PC-3 (cell line): ENCODE measurements at regions not wholly inside any gene's neighbourhood (a gene's known extent, or its start where the extent isn't known, plus 50 kb on each side); places are given as distances from the start of the nearest gene placed in this dataset.

Experiments
- ATAC-seq: fragments of 200-7000 bp; cut with Tn5 transposase; 2 replicates; pipeline ENCODE4 v1.9.1; 2020; ENCODE audit warnings: mild to moderate bottlenecking, moderate library complexity
- BruUV-seq: library from RNA; stranded (reverse); fragments of 400-500 nt; replicated peaks from 2 replicates; lab custom pipeline; 2021; lab: Mats Ljungman, UMichigan
- CTCF ChIA-PET: fragments of 300-600 bp; sonication (Branson Sonifier 250); formaldehyde crosslinking; loops from one replicate; lab custom pipeline; 2022; ENCODE audit warnings: antibody characterized with exemption; lab: Charles Lee
- POLR2A ChIA-PET: fragments of 300-600 bp; sonication (Branson Sonifier 250); formaldehyde crosslinking; loops from one replicate; lab custom pipeline; 2022; ENCODE audit warnings: antibody characterized with exemption; ENCODE audit not compliant: unreplicated experiment; lab: Charles Lee
- DNase-seq: peaks from one replicate; pipeline ENCODE4 v3.0.0-alpha.2; 2015
- H2AFZ ChIP-seq: fragments of 300-600 bp; sonication (generic); 2 replicates; pipeline ENCODE4 v1.6.0; 2016; ENCODE audit warnings: antibody characterized with exemption, low read length
- H3F3A ChIP-seq: fragments of 300-600 bp; sonication (generic); one replicate; pipeline ENCODE4 v1.6.0; 2017; ENCODE audit warnings: antibody characterized with exemption, low read length, control low read depth, mild to moderate bottlenecking; ENCODE audit not compliant: unreplicated experiment
- H3K27ac ChIP-seq: fragments of 300-600 bp; sonication (generic); 2 replicates; pipeline ENCODE4 v1.5.1; 2016; ENCODE audit warnings: mild to moderate bottlenecking, low read length
- H3K27me3 ChIP-seq: fragments of 300-600 bp; sonication (generic); 2 replicates; pipeline ENCODE4 v1.6.1; 2016; ENCODE audit warnings: low read length, mixed read lengths
- H3K36me3 ChIP-seq: fragments of 300-600 bp; sonication (generic); 2 replicates; pipeline ENCODE4 v1.6.1; 2016; ENCODE audit warnings: low read depth, mixed run types, low read length, mixed read lengths
- H3K4me1 ChIP-seq: fragments of 300-600 bp; sonication (generic); 2 replicates; pipeline ENCODE4 v1.5.1; 2016; ENCODE audit warnings: low read length; ENCODE audit not compliant: insufficient read depth
- H3K4me2 ChIP-seq: fragments of 300-600 bp; sonication (generic); 2 replicates; pipeline ENCODE4 v1.6.0; 2016; ENCODE audit warnings: low read length
- H3K4me3 ChIP-seq: fragments of 300-600 bp; sonication (generic); 2 replicates; pipeline ENCODE4 v1.5.1; 2016; ENCODE audit warnings: mild to moderate bottlenecking, low read length, mixed read lengths
- H3K79me2 ChIP-seq: fragments of 300-600 bp; sonication (generic); 2 replicates; pipeline ENCODE4 v1.6.1; 2017; ENCODE audit warnings: low read length, mixed read lengths
- H3K9ac ChIP-seq: fragments of 300-600 bp; sonication (generic); 2 replicates; pipeline ENCODE4 v1.6.0; 2016; ENCODE audit warnings: mild to moderate bottlenecking, low read length
- H3K9me2 ChIP-seq: fragments of 300-600 bp; sonication (generic); replicated peaks from 2 replicates; pipeline ENCODE4 v1.6.1; 2016; ENCODE audit warnings: mixed run types, low read length, mixed read lengths
- H3K9me3 ChIP-seq: fragments of 300-600 bp; sonication (generic); 2 replicates; pipeline ENCODE4 v1.6.1; 2016; ENCODE audit warnings: low read length, mixed read lengths
- H4K20me1 ChIP-seq: fragments of 300-600 bp; sonication (generic); 2 replicates; pipeline ENCODE4 v1.6.1; 2016; ENCODE audit warnings: low read length, mixed read lengths
- EZH2 ChIP-seq: fragments of 300-600 bp; sonication (generic); IDR thresholded peaks from one replicate; pipeline ENCODE4 v1.6.1; 2017; ENCODE audit warnings: antibody characterized with exemption, mild to moderate bottlenecking, low read length; ENCODE audit not compliant: unreplicated experiment
- EZH2phosphoT487 ChIP-seq: fragments of 300-600 bp; sonication (generic); IDR thresholded peaks from 2 replicates; pipeline ENCODE4 v1.6.1; 2018; ENCODE audit warnings: mild to moderate bottlenecking, antibody characterized with exemption, low read length, borderline replicate concordance
- intact Hi-C: fragments of 100-400 bp; cut with micrococcal nuclease; formaldehyde crosslinking; loops from 2 replicates; pipeline ENCODE4 v1.9.0; 2023
- TF ChIP-seq, protein P1 (sequence below): fragments of 300-600 bp; sonication (generic); conservative IDR thresholded peaks from 2 replicates; pipeline ENCODE4 v1.5.1; 2017; ENCODE audit warnings: antibody characterized with exemption, low read depth, mild to moderate bottlenecking, low read length

DNA sequence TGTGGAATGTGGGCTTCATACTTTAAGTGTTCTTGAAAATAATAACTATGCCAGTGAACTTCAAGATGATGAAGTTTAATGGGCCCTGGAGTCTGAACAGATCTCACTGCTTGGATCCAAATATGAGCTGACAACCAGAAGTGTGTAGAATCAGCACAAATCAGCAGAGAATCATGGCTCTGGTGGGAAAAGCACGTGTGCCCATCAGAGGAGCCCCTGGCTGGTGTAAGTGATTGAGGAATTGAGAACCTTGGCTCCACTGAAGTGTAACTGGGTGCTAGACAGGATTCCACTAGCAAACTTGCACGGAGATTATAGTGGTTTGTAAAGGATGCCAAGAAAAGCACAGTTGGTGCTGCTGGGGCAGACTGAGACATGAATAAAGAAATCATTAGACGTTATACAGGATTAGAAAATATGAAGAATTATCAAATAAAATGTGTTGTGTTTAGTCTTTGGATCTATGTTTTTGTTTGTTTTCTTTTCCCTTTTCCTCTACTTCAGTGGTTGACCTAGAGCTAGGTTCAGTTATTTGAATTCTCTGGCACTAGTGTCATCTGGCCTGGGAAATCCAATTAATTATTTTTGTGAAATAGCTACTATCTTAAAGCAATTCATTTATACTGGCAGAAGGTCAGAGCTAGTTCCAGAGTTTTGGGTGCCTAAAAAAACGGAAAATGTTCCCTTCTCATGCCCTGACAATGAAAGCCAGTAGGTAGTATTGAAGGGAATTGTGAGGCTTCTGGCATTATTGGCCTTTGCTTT is 175.7 kb upstream of the MEOX2 start:
- no peaks in the 10 kb centered on the region for H3K27me3 ChIP-seq
- H3F3A ChIP-seq: no peaks in the 10 kb centered on the region
- no peaks in the 10 kb centered on the region for H3K4me1 ChIP-seq
- ATAC-seq (no peak), DNase-seq (no peak)
- H3K36me3 ChIP-seq: no peaks in the 10 kb centered on the region
- intact Hi-C loops: no loop called here
- H3K27ac ChIP-seq: no peak overlapping the region
- no peaks in the 10 kb centered on the region for H4K20me1 ChIP-seq
- no peak overlapping the region for H3K4me3 ChIP-seq
- POLR2A ChIA-PET: no interaction called here
- no peak overlapping the region for H3K9ac ChIP-seq
- no peaks in the 10 kb centered on the region for H3K9me3 ChIP-seq
- CTCF ChIA-PET: no interaction called here
- no peaks in the 10 kb centered on the region for H3K9me2 ChIP-seq
- no peaks in the 10 kb centered on the region for H3K79me2 ChIP-seq
- H2AFZ ChIP-seq: no peak overlapping the region
- BruUV-seq: no TSS peak
- TF ChIP-seq, protein P1, sequence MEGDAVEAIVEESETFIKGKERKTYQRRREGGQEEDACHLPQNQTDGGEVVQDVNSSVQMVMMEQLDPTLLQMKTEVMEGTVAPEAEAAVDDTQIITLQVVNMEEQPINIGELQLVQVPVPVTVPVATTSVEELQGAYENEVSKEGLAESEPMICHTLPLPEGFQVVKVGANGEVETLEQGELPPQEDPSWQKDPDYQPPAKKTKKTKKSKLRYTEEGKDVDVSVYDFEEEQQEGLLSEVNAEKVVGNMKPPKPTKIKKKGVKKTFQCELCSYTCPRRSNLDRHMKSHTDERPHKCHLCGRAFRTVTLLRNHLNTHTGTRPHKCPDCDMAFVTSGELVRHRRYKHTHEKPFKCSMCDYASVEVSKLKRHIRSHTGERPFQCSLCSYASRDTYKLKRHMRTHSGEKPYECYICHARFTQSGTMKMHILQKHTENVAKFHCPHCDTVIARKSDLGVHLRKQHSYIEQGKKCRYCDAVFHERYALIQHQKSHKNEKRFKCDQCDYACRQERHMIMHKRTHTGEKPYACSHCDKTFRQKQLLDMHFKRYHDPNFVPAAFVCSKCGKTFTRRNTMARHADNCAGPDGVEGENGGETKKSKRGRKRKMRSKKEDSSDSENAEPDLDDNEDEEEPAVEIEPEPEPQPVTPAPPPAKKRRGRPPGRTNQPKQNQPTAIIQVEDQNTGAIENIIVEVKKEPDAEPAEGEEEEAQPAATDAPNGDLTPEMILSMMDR: no peak
- TF ChIP-seq EZH2 (no peak), EZH2phosphoT487 (no peak)
- H3K4me2 ChIP-seq: no peak overlapping the region

DNA sequence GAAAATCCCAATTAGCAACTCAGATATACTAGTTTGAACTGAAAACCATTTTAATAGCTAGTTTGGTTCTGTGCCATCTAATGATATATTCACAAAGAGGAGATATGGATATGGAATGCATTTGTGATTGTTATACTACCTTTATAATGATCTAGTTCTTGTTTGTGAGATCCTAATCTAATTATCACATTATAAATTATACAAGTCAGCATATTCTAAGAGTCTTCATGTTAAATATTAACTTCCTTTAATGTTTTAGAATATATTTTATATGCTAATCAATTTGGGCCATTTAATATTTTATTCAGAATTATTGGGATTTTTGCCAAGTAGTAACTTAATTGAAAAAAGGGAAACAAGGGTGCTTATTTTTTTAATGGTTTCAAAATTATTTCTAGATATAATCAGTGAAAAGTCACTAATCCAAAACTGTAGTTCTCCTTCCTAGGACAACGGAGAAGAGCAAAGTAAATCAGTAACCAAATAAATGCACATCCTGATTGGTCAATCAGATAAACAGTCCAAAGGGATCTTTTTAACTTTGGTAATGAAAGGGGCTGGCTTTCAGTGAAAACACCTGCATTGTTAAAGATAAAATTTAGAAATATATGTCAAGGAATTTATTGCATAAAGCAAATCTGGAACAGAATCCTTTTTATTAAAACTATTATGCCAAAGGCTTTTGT is 173.9 kb upstream of the MEOX2 start:
- TF ChIP-seq EZH2: no peak
- no peak for TF ChIP-seq EZH2phosphoT487
- TF ChIP-seq, protein P1: no peak
- no peak for ATAC-seq
- CTCF ChIA-PET: no interaction called here

DNA sequence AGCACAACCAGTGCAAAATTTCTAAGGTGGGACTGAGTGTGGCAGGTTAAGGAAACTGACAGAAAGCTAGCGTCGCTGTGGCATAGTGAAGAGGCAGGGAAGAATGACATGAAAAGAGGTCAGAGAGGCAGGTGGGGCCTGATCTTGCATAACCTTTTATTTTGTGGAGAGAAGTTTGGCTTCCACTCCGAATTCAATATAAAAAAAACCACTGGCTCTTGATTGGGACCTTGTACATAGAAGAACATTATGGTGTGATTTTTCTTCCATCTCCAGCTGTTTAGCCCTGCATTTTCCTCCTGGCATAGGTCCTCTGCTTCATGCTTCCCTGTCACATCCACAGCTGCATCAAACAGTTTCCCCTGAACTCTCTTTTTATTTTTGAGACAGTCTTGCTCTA is 170.5 kb upstream of the MEOX2 start:
- POLR2A ChIA-PET: no interaction called here
- intact Hi-C loops: no loop called here
- CTCF ChIA-PET: no interaction called here

More for the DNA sequence above, 173.9 kb upstream of the MEOX2 start:
- H3K27ac ChIP-seq: no peak overlapping the region
- no peak overlapping the region for H2AFZ ChIP-seq
- H3K9me2 ChIP-seq: no peaks in the 10 kb centered on the region
- H3K9me3 ChIP-seq: no peaks in the 10 kb centered on the region
- H3K27me3 ChIP-seq: no peaks in the 10 kb centered on the region
- POLR2A ChIA-PET: no interaction called here
- H3K4me2 ChIP-seq: no peak overlapping the region
- H3F3A ChIP-seq: no peaks in the 10 kb centered on the region
- no peak for DNase-seq
- no TSS peak for BruUV-seq
- intact Hi-C loops: no loop called here
- H3K9ac ChIP-seq: no peak overlapping the region
- no peaks in the 10 kb centered on the region for H3K4me1 ChIP-seq
- no peaks in the 10 kb centered on the region for H4K20me1 ChIP-seq
- no peaks in the 10 kb centered on the region for H3K36me3 ChIP-seq
- no peak overlapping the region for H3K4me3 ChIP-seq
- no peaks in the 10 kb centered on the region for H3K79me2 ChIP-seq

More for the DNA sequence above, 170.5 kb upstream of the MEOX2 start:
- Histone ChIP-seq H3K9me3 (no peaks in the 10 kb centered on the region), H3K9me2 (no peaks in the 10 kb centered on the region), H2AFZ (no peak overlapping the region), H3K27ac (no peak overlapping the region), H3K27me3 (no peaks in the 10 kb centered on the region), H3K4me1 (no peaks in the 10 kb centered on the region), H3K79me2 (no peaks in the 10 kb centered on the region), H3K9ac (no peak overlapping the region), H3K4me2 (no peak overlapping the region), H3K36me3 (no peaks in the 10 kb centered on the region), H3K4me3 (no peak overlapping the region), H3F3A (no peaks in the 10 kb centered on the region), H4K20me1 (no peaks in the 10 kb centered on the region)
- BruUV-seq: no TSS peak
- ATAC-seq (no peak), DNase-seq (no peak)
- TF ChIP-seq EZH2: no peak
- TF ChIP-seq EZH2phosphoT487: no peak
- TF ChIP-seq, protein P1: no peak
